Liver (tissue), 3 donors: ENCODE measurements at regions not wholly inside any gene's neighbourhood (a gene's known extent, or its start where the extent isn't known, plus 50 kb on each side); places are given as distances from the start of the nearest gene placed in this dataset.

Source experiments
- CTCF ChIP-seq: fragments of 150-350 bp; IDR thresholded peaks from 2 replicates; pipeline ENCODE4 v1.5.1; 2017; ENCODE audit warnings: improper control_type of control experiment, low read depth, low read length; ENCODE audit not compliant: missing input control
- MAX ChIP-seq: IDR thresholded peaks from 2 replicates; pipeline ENCODE4 v1.6.1; 2016; ENCODE audit warnings: antibody characterized with exemption
- REST ChIP-seq: IDR thresholded peaks from 2 replicates; pipeline ENCODE4 v1.6.1; 2016; ENCODE audit warnings: antibody characterized with exemption, mild to moderate bottlenecking
- TAF1 ChIP-seq: conservative IDR thresholded peaks from 2 replicates; pipeline ENCODE4 v1.6.1; 2016; ENCODE audit warnings: antibody characterized with exemption, mild to moderate bottlenecking
- donor health status: healthy.
- donor health status: healthy.

- no peak for TF ChIP-seq CTCF
- TF ChIP-seq REST = no peak
- no peak for TF ChIP-seq TAF1
- no peak for TF ChIP-seq MAX
Observed at GRCh38 chr7:66528652-66529051, 100.0 kb upstream of the KCTD7 start.
